SU-DHL-6 (cell line): ENCODE measurements at regions not wholly inside any gene's neighbourhood (a gene's known extent, or its start where the extent isn't known, plus 50 kb on each side); places are given as distances from the start of the nearest gene placed in this dataset.

Experiments used
- EZH2phosphoT487 ChIP-seq: fragments of 200-600 bp; sonication (generic), shearing (Covaris generic); conservative IDR thresholded peaks from 2 replicates; pipeline ENCODE4 v1.6.1; 2018; ENCODE audit warnings: mild to moderate bottlenecking, antibody characterized with exemption, low read length, moderate library complexity, mixed read lengths
- TF ChIP-seq, protein P1 (sequence below): fragments of 200-600 bp; sonication (generic); IDR thresholded peaks from one replicate; pipeline ENCODE4 v1.5.1; 2017; ENCODE audit warnings: antibody characterized with exemption, mild to moderate bottlenecking, low read length, moderate library complexity; ENCODE audit not compliant: insufficient read depth, poor library complexity, severe bottlenecking

DNA sequence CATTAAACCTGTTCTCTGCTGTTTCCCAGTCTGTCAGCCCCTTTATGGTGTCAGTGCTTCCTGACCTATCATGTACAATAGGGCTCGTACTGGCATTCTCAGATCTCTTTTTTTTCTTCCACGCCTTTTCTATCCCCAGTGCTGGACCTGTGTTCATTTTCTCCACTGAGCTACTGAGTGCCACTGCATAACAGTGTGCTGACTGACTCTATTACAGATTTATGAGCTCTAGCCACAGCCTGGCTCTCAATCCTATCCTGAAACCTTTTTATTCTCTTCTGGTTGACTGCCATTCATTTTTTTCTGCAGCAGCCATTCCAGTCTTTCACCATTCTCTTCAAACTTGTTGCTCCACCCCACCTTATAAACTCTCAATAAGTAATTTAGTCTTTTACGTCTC lies 59.6 kb upstream of the MACF1 start:
- TF ChIP-seq EZH2phosphoT487, result no peak
- TF ChIP-seq, protein P1, sequence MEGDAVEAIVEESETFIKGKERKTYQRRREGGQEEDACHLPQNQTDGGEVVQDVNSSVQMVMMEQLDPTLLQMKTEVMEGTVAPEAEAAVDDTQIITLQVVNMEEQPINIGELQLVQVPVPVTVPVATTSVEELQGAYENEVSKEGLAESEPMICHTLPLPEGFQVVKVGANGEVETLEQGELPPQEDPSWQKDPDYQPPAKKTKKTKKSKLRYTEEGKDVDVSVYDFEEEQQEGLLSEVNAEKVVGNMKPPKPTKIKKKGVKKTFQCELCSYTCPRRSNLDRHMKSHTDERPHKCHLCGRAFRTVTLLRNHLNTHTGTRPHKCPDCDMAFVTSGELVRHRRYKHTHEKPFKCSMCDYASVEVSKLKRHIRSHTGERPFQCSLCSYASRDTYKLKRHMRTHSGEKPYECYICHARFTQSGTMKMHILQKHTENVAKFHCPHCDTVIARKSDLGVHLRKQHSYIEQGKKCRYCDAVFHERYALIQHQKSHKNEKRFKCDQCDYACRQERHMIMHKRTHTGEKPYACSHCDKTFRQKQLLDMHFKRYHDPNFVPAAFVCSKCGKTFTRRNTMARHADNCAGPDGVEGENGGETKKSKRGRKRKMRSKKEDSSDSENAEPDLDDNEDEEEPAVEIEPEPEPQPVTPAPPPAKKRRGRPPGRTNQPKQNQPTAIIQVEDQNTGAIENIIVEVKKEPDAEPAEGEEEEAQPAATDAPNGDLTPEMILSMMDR, result no peak
